Upper lobe of left lung (tissue), 6 donors: ENCODE measurements at regions not wholly inside any gene's neighbourhood (a gene's known extent, or its start where the extent isn't known, plus 50 kb on each side); places are given as distances from the start of the nearest gene placed in this dataset.

Experiments
- ATAC-seq, 2 donors: fragments of 200-7000 bp; cut with Tn5 transposase; one replicate each; pipeline ENCODE4 v1.9.1; 2022; ENCODE audit warnings: mild to moderate bottlenecking in 2 of 2, moderate library complexity in 2 of 2; ENCODE audit not compliant: low FRiP score in 2 of 2
- DNase-seq, 2 donors: peaks; one replicate each; pipeline ENCODE4 v3.0.0-alpha.2; 2019 to 2020
- H3K27ac ChIP-seq, 4 donors: fragments of 200-600 bp; sonication (generic); one replicate each; pipeline ENCODE4 v1.5.1; 2016 to 2019
- H3K27me3 ChIP-seq, 4 donors: fragments of 200-600 bp; sonication (generic); one replicate each; pipeline ENCODE4 v1.5.1; 2017 to 2019
- H3K36me3 ChIP-seq, 4 donors: fragments of 200-600 bp; sonication (generic); one replicate each; pipeline ENCODE4 v1.5.1; 2016 to 2019
- H3K4me1 ChIP-seq, 4 donors: fragments of 200-600 bp; sonication (generic); one replicate each; pipeline ENCODE4 v1.5.1; 2018 to 2019
- H3K4me3 ChIP-seq, 4 donors: fragments of 200-600 bp; sonication (generic); one replicate each; pipeline ENCODE4 v1.5.1; 2017 to 2019; ENCODE audit warnings: mild to moderate bottlenecking in 2 of 4, moderate library complexity in 1 of 4
- H3K9me3 ChIP-seq, 4 donors: fragments of 200-600 bp; sonication (generic); one replicate each; pipeline ENCODE4 v1.5.1; 2018 to 2019
- EP300 ChIP-seq, 4 donors: sonication (generic); formaldehyde crosslinking; IDR thresholded peaks; one replicate each; pipeline ENCODE4 v1.5.1; 2017; ENCODE audit warnings: antibody characterized with exemption in 4 of 4, control low read depth in 2 of 4
- POLR2A ChIP-seq, 4 donors: fragments of 450-650 bp; IDR thresholded peaks; one replicate each; pipeline ENCODE4 v1.5.1; 2016 to 2017; ENCODE audit warnings: antibody characterized with exemption in 4 of 4, mild to moderate bottlenecking in 2 of 4
- POLR2AphosphoS5 ChIP-seq, 2 donors: sonication (generic); formaldehyde crosslinking; IDR thresholded peaks; one replicate each; pipeline ENCODE4 v1.5.1; 2017; ENCODE audit warnings: antibody characterized with exemption in 2 of 2
- whole genome bisulfite sequencing, 2 donors: methylation state at CpG; one replicate each; pipeline ENCODE4 v1.1.5; 2017 to 2018; 5-methylcytosine and 5-hydroxymethylcytosine counted together
- TF ChIP-seq, protein P1 (sequence below), 6 experiments: fragments of 450-650 bp in 4 of 6; fragments of 200-600 bp in 2 of 6; sonication (generic) in 2 of 6; IDR thresholded peaks; one replicate each; pipeline ENCODE4 v1.5.1; 2016 to 2019; ENCODE audit warnings: antibody characterized with exemption in 6 of 6
- donor health status: DM: no; HTN: no; CAD: no; lungs with moderate emphysema.
- donor health status: DM: no; HTN: yes; CAD: no; lungs with severe emphysema.

GRCh38 chr11:133654630-133655212, 122.4 kb upstream of the OPCML start:
- ATAC-seq (no peak), DNase-seq (no peak)
- H3K27ac ChIP-seq: no peak overlapping the region
- H3K4me1 ChIP-seq: no peaks in the 10 kb centered on the region
- H3K27me3 ChIP-seq: no peaks in the 10 kb centered on the region
- H3K4me3 ChIP-seq: no peak overlapping the region
- H3K36me3 ChIP-seq: no peaks in the 10 kb centered on the region
- TF ChIP-seq EP300 (IDR thresholded peaks at IDR 0.05) (no peak), POLR2AphosphoS5 (IDR thresholded peaks at IDR 0.05) (no peak), POLR2A (IDR thresholded peaks at IDR 0.05) (no peak)
- TF ChIP-seq, protein P1, sequence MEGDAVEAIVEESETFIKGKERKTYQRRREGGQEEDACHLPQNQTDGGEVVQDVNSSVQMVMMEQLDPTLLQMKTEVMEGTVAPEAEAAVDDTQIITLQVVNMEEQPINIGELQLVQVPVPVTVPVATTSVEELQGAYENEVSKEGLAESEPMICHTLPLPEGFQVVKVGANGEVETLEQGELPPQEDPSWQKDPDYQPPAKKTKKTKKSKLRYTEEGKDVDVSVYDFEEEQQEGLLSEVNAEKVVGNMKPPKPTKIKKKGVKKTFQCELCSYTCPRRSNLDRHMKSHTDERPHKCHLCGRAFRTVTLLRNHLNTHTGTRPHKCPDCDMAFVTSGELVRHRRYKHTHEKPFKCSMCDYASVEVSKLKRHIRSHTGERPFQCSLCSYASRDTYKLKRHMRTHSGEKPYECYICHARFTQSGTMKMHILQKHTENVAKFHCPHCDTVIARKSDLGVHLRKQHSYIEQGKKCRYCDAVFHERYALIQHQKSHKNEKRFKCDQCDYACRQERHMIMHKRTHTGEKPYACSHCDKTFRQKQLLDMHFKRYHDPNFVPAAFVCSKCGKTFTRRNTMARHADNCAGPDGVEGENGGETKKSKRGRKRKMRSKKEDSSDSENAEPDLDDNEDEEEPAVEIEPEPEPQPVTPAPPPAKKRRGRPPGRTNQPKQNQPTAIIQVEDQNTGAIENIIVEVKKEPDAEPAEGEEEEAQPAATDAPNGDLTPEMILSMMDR (IDR thresholded peaks at IDR 0.05): no peak
- 64 to 65% methylated on average over 12 of the region's 12 CpGs for WGBS, 2 donors
- H3K9me3 ChIP-seq: peaks cover 0 to 8% (median 3%) of the 10 kb centered on the region in 4 donors

- 72 to 73% methylated on average over 5 of the region's 5 CpGs for WGBS, 2 donors
Observed at GRCh38 chr11:133653336-133653735, 121.0 kb upstream of the OPCML start.

DNA sequence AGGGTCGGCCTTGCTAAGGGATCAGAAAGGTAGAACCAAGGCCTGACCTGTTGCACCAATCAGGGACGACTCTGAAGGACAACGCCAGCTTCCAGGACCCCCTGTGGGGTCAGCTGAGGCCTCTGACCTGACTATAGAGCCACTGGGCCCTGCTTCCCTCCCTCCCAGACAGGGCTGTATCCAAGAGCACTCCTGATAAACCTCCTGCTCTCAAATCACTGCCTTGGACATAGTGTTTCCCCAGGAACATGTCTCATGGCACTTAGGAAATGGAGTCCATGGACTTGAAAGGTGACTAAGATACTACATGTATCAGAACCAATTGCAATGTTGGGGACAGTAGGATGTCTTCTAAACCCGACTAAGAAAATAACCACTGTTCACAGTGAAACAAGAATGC, 117.8 kb upstream of the OPCML start:
- WGBS, 2 donors: 65 to 70% methylated on average over 1 to 4 of the region's 4 CpGs
- H3K9me3 ChIP-seq: no peaks in the 10 kb centered on the region
- TF ChIP-seq, protein P1 (IDR thresholded peaks at IDR 0.05): no peak
- TF ChIP-seq POLR2A (IDR thresholded peaks at IDR 0.05) (no peak), EP300 (IDR thresholded peaks at IDR 0.05) (no peak), POLR2AphosphoS5 (IDR thresholded peaks at IDR 0.05) (no peak)
- H3K4me3 ChIP-seq: no peak overlapping the region
- no peak overlapping the region for H3K27ac ChIP-seq
- H3K4me1 ChIP-seq: no peaks in the 10 kb centered on the region
- H3K27me3 ChIP-seq: no peaks in the 10 kb centered on the region
- DNase-seq (no peak), ATAC-seq (peak in 1 of 2 donors; percentile 43)
- H3K36me3 ChIP-seq: no peaks in the 10 kb centered on the region

More at GRCh38 chr11:133653336-133653735, 121.0 kb upstream of the OPCML start:
- Histone ChIP-seq H3K27me3 (no peaks in the 10 kb centered on the region), H3K27ac (no peak overlapping the region), H3K36me3 (no peaks in the 10 kb centered on the region), H3K9me3 (peaks cover 0 to 8% (median 3%) of the 10 kb centered on the region in 4 donors), H3K4me1 (no peaks in the 10 kb centered on the region), H3K4me3 (no peak overlapping the region)
- no peak for DNase-seq
- TF ChIP-seq EP300 (IDR thresholded peaks at IDR 0.05) (no peak), POLR2A (IDR thresholded peaks at IDR 0.05) (no peak), POLR2AphosphoS5 (IDR thresholded peaks at IDR 0.05) (no peak)
- TF ChIP-seq, protein P1 (IDR thresholded peaks at IDR 0.05): no peak
- no peak for ATAC-seq

GRCh38 chr11:133649040-133649439, 116.7 kb upstream of the OPCML start:
- WGBS, 2 donors: 91 to 92% methylated on average over 16 of the region's 16 CpGs
- Histone ChIP-seq H3K4me3 (no peak overlapping the region), H3K36me3 (no peaks in the 10 kb centered on the region), H3K27ac (no peak overlapping the region), H3K4me1 (no peaks in the 10 kb centered on the region), H3K9me3 (no peaks in the 10 kb centered on the region), H3K27me3 (no peaks in the 10 kb centered on the region)
- DNase-seq (no peak), ATAC-seq (no peak)
- TF ChIP-seq, protein P1 (IDR thresholded peaks at IDR 0.05): no peak
- TF ChIP-seq POLR2A (IDR thresholded peaks at IDR 0.05) (no peak), POLR2AphosphoS5 (IDR thresholded peaks at IDR 0.05) (no peak), EP300 (IDR thresholded peaks at IDR 0.05) (no peak)

- DNase-seq (no peak), ATAC-seq (no peak)
- no peak overlapping the region for H3K4me3 ChIP-seq
- H3K4me1 ChIP-seq: no peaks in the 10 kb centered on the region
- no peak overlapping the region for H3K27ac ChIP-seq
- no peaks in the 10 kb centered on the region for H3K27me3 ChIP-seq
- no peaks in the 10 kb centered on the region for H3K9me3 ChIP-seq
- TF ChIP-seq POLR2AphosphoS5 (IDR thresholded peaks at IDR 0.05) (no peak), EP300 (IDR thresholded peaks at IDR 0.05) (no peak), POLR2A (IDR thresholded peaks at IDR 0.05) (no peak)
- TF ChIP-seq, protein P1 (IDR thresholded peaks at IDR 0.05): no peak
- no peaks in the 10 kb centered on the region for H3K36me3 ChIP-seq
- 75 to 91% methylated on average over 2 of the region's 2 CpGs for WGBS, 2 donors
Observed at GRCh38 chr11:133639408-133639807, 107.1 kb upstream of the OPCML start.
